ENCODE measurements at regions not wholly inside any gene's neighbourhood (a gene's known extent, or its start where the extent isn't known, plus 50 kb on each side); places are given as distances from the start of the nearest gene placed in this dataset.

- Histone ChIP-seq H3K36me3 (ENCODE audit: control insufficient read depth in 4 of 4, insufficient read depth in 3 of 4, low read depth in 1 of 4, low read length in 3 of 4) (no peaks in the 10 kb centered on the region), H3K9me3 (ENCODE audit: control insufficient read depth in 4 of 4, low read length in 3 of 4) (no peaks in the 10 kb centered on the region), H3K27me3 (ENCODE audit: control insufficient read depth in 4 of 4, insufficient read depth in 4 of 4, low read length in 3 of 4) (no peaks in the 10 kb centered on the region), H3K9ac (ENCODE audit: low read depth in 1 of 2, low read length in 2 of 2) (no peak overlapping the region), H3K27ac (ENCODE audit: low read depth in 1 of 2, low read length in 2 of 2) (no peak overlapping the region), H3K4me3 (ENCODE audit: low read depth in 1 of 3, low read length in 3 of 3) (no peak overlapping the region), H3K4me1 (ENCODE audit: control insufficient read depth in 4 of 4, insufficient read depth in 4 of 4, low read length in 3 of 4) (no peaks in the 10 kb centered on the region)
- TF ChIP-seq HNF4A (conservative IDR thresholded peaks at IDR 0.05), result no peak
- TF ChIP-seq ATF3 (IDR thresholded peaks at IDR 0.05), result no peak
- no peak for TF ChIP-seq HNF4G (IDR thresholded peaks at IDR 0.05)
- no peak for TF ChIP-seq RXRA (IDR thresholded peaks at IDR 0.05)
- TF ChIP-seq GABPA (IDR thresholded peaks at IDR 0.05 in 1 of 2, conservative IDR thresholded peaks at IDR 0.05 in 1 of 2), result no peak
- no peak for TF ChIP-seq CTCF (IDR thresholded peaks at IDR 0.05; ENCODE audit: low read depth, low read length, missing input control)
- TF ChIP-seq SP1 (IDR thresholded peaks at IDR 0.05), result no peak
- TF ChIP-seq RAD21 (IDR thresholded peaks at IDR 0.05), result no peak
- no peak for DNase-seq (ENCODE audit: low spot score)
These were observed 931.1 kb downstream of the PLA2G4A start for GRCh38 chr1:187759825-187760333.

- Histone ChIP-seq H3K4me1 (ENCODE audit: control insufficient read depth in 4 of 4, insufficient read depth in 4 of 4, low read length in 3 of 4) (no peaks in the 10 kb centered on the region), H3K27ac (ENCODE audit: low read depth in 1 of 2, low read length in 2 of 2) (no peak overlapping the region), H3K36me3 (ENCODE audit: control insufficient read depth in 4 of 4, insufficient read depth in 3 of 4, low read depth in 1 of 4, low read length in 3 of 4) (no peaks in the 10 kb centered on the region), H3K9me3 (ENCODE audit: control insufficient read depth in 4 of 4, low read length in 3 of 4) (no peaks in the 10 kb centered on the region), H3K27me3 (ENCODE audit: control insufficient read depth in 4 of 4, insufficient read depth in 4 of 4, low read length in 3 of 4) (no peaks in the 10 kb centered on the region), H3K9ac (ENCODE audit: low read depth in 1 of 2, low read length in 2 of 2) (no peak overlapping the region), H3K4me3 (ENCODE audit: low read depth in 1 of 3, low read length in 3 of 3) (no peak overlapping the region)
- 56% methylated on average over 5 of the region's 5 CpGs for WGBS
- no peak for TF ChIP-seq TAF1 (conservative IDR thresholded peaks at IDR 0.05)
- TF ChIP-seq REST (IDR thresholded peaks at IDR 0.05), result no peak
- no peak for TF ChIP-seq ZBTB33 (IDR thresholded peaks at IDR 0.05)
- TF ChIP-seq GABPA (IDR thresholded peaks at IDR 0.05 in 1 of 2, conservative IDR thresholded peaks at IDR 0.05 in 1 of 2), result no peak
- no peak for TF ChIP-seq RAD21 (IDR thresholded peaks at IDR 0.05)
- no peak for TF ChIP-seq EGR1 (IDR thresholded peaks at IDR 0.05; ENCODE audit: low read depth in 2 of 2)
- TF ChIP-seq ATF3 (IDR thresholded peaks at IDR 0.05), result no peak
- no peak for TF ChIP-seq RXRA (IDR thresholded peaks at IDR 0.05)
- TF ChIP-seq FOXA2 (IDR thresholded peaks at IDR 0.05), result no peak
- no peak for TF ChIP-seq HNF4A (conservative IDR thresholded peaks at IDR 0.05)
- no peak for TF ChIP-seq CTCF (IDR thresholded peaks at IDR 0.05; ENCODE audit: low read depth, low read length, missing input control)
- no peak for TF ChIP-seq NR2F2 (IDR thresholded peaks at IDR 0.05)
- TF ChIP-seq JUND (IDR thresholded peaks at IDR 0.05), result no peak
- no peak for TF ChIP-seq YY1 (IDR thresholded peaks at IDR 0.05)
- no peak for TF ChIP-seq MAX (IDR thresholded peaks at IDR 0.05)
- no peak for DNase-seq (ENCODE audit: low spot score)
These were observed 933.4 kb downstream of the PLA2G4A start for GRCh38 chr1:187762118-187762517.

Measured in liver (tissue), 8 donors.